NCI-H526 (cell line): ENCODE measurements at regions not wholly inside any gene's neighbourhood (a gene's known extent, or its start where the extent isn't known, plus 50 kb on each side); places are given as distances from the start of the nearest gene placed in this dataset.

Experiments
- DNase-seq, 2 experiments: peaks; one replicate each; lab custom pipeline; 2025; lab: John Stamatoyannopoulos, UW

GRCh38 chr18:27826101-27826500 lies 350.8 kb downstream of the CDH2 start:
- DNase-seq, result no peak

DNA sequence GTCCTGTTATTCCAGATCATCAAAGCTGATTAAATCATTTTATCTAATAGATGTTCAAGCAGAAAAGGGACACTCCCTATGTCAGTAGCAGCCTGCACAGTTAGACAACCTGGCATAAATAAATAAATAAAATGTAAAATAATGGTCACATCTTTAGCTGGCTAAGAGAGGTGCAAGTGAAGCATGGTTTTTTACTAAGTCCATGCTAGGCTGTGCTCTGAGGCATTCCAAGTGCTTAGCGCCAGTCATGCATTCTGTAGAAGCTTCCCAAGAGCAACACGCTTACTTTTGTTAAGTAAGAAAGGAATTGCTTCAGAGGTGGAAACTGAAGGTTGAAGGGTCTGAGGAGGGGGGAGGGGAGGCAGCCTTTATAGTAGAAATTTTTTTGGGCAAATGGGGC lies 351.2 kb downstream of the CDH2 start:
- no peak for DNase-seq

DNA sequence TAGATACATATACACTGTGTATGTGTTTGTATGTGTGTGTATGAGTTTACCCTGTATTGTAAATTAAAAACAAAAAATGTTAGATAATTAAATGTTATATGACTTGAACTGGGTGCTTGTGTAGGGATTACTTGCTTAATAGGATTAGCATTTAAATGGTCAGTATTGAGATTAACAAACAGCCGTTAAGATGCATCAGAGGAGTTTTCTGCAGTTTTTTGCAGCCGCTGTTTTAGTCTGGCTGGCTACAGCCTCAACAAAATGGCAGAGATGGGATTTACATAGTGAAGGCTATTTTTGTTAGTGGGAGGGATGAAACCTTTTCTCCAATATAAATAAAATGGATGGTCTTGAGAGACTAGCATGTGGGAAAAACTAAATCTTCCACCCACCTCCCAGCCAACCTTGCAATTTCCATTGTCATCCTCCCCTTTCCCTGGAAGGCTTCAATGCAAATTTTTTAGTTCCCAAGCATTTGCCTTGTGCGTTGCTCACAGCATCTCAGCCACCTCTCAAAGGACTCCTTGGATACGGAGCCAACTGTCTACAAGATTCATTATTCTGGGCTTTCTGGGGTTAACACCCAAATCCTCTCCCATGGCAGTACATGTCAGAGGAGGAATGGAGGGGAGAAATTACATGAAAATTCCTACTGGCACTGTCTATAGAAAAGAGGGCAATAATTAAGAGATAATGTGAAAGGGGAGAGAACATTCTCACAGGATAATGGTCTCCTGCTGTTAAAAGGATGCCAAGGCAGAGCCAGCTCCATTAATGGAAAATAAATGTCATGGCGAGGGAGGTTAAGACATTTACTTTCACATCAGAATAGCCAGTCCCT lies 351.9 kb downstream of the CDH2 start:
- DNase-seq, result peak in 1 of 2 experiments; percentile 9

- no peak for DNase-seq
These were observed 352.7 kb downstream of the CDH2 start for GRCh38 chr18:27824275-27824674.

DNA sequence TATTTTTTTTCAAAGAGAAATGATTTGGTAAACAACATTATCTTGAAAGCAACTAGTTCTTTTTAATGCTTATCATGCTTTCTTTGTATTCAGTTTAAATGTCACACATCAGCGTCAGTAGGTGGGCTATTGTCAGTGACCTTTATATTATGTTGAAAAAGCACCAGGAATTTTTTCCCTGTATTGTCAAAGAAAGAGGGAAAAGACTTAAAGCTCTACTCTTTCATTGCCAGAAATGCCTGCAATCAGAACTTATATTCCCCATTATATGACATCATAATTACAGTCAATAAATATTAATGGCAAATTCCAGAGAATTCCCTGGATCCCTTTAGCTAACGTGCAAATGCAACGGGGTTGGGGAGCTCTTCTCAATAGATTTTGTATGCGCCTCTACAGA lies 353.9 kb downstream of the CDH2 start:
- DNase-seq, result no peak

DNA sequence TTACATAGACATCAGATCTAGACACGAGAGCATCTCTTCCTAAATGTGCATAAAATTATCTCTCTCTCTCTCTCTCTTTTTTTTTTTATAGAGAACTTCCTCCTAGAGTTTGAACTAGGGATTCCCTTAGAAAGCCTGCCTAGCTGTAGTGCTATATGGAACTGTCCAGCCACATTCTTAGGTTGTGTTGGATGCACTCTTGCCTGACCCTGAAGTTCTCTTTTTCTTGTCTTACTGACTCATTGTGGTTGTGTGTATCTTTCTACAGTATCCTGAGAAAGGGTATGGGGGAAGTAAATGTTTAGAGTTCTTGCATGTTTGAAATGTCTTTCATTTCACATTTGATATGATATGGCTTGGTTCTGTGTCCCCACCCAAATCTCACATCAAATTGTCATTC lies 368.2 kb downstream of the CDH2 start:
- no peak for DNase-seq

DNA sequence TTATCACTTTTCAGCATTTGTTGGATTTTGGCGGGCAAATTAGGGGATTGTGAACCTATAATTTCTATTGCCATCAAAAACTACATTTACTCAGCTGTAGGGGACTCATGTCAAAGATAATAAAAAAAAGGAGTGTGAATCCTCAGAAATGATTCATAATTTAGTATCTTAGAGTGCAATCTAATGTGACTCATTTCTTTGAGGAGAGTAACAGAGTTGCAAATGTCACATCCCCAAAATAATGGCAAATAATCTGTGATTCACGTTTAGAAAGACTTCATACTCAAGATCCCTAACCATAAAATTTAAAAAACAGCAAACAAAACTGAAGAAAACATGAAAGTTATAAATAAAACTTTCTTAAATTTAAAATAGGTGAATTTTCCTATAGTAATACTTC lies 373.0 kb downstream of the CDH2 start:
- DNase-seq, result no peak

- no peak for DNase-seq
These were observed 379.4 kb downstream of the CDH2 start for GRCh38 chr18:27797484-27797883.

- DNase-seq, result no peak
These were observed 382.6 kb downstream of the CDH2 start for GRCh38 chr18:27794181-27794926.

DNA sequence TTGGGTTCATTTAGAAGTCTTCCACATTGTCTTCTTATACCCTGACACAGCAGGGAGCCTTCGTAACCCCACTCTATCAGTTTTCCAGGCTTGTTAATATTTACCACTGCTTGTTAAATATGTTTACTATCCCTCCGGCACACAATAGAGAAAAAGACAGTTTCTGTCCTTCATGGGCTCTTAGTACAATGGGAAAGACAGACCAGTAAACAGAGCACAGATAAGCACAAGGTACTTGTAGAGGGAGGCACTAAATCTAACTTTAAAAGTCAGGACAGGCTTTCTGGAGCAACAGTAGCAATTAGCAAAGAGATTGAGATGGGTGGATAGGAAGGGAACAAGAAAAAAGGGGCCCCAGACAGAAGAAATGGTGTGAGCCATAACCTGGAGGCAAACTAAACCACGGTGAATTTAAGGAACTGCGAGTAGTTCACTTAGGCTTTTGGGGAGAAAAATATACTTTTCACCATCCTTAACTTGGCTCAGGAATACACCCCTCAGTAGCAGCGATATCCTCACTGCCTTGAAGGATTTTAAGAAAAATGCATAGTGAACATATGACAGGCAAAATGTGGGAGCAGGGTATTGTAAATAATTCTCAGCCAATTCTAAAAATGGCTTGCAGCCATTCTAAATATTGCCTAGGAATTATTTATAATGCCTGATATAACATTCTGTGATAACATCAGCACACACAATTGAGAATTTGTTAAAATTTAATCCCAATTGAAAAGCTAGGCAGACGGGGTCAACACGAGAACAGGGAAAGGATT lies 383.7 kb downstream of the CDH2 start:
- no peak for DNase-seq

GRCh38 chr18:27789406-27789805 lies 387.5 kb downstream of the CDH2 start:
- DNase-seq, result peak; percentile 78 to 80

DNA sequence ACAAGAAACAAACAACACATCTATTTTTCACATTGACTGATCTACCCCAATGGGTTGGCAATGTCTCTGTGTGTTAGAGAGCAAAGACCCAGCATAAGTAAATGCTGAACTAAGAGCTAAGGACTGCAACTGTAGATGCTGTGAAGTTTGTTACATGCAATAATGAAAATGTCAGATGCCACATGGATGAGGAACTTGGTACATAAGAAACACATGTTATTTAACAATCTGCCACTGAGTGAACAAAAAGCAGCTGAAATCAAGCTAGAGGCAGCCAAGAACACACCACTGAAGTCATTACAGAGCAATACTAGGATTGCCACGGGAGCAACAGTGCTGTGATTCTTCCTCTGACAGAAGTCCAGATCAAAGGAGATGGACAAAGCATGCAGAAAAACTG lies 389.4 kb downstream of the CDH2 start:
- DNase-seq, result no peak

GRCh38 chr18:27785815-27786471 lies 391.0 kb downstream of the CDH2 start:
- peak in 1 of 2 experiments; percentile 1 for DNase-seq

GRCh38 chr18:27780061-27780745 lies 396.7 kb downstream of the CDH2 start:
- DNase-seq, result no peak

GRCh38 chr18:27778925-27779324 lies 398.0 kb downstream of the CDH2 start:
- no peak for DNase-seq

- DNase-seq, result peak in 1 of 2 experiments; percentile 26
These were observed 398.5 kb downstream of the CDH2 start for GRCh38 chr18:27778441-27778840.

DNA sequence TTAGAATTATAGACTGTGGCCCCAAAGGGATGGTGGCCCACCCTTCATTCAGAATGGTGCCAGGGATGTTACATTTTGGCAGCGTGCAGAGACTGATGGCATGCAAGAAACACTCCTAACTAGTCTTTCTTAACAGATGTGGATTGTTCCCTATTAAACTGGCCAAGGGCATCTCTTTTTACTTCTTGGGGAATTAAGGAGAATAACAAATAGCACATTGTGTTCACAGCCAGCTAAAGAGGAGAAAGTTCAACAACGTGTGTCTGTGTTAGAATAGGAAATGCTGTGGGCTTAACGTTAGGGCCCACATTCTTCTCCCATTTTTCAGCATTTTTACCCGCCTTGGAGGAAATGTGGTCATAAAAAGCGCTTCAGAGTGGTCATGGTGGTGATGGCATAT lies 404.8 kb downstream of the CDH2 start:
- no peak for DNase-seq

- no peak for DNase-seq
These were observed 405.4 kb downstream of the CDH2 start for GRCh38 chr18:27771571-27771970.

- no peak for DNase-seq
These were observed 407.8 kb downstream of the CDH2 start for GRCh38 chr18:27769152-27769551.

- no peak for DNase-seq
These were observed 413.0 kb downstream of the CDH2 start for GRCh38 chr18:27763936-27764335.

- DNase-seq, result no peak
These were observed 413.6 kb downstream of the CDH2 start for GRCh38 chr18:27763341-27763740.
